Inflammatory macrophage (primary cell): ENCODE measurements at regions not wholly inside any gene's neighbourhood (a gene's known extent, or its start where the extent isn't known, plus 50 kb on each side); places are given as distances from the start of the nearest gene placed in this dataset.
"Not testable (repeated sequence)": the region's sequence is repeated elsewhere in the genome, so short reads cannot be mapped to it uniquely, and the experiment has no call there.

Experiments used
- DNase-seq, 2 donors: peaks; one replicate each; pipeline ENCODE4 v3.0.0-alpha.2; 2020 to 2022

- no peak for DNase-seq
These were observed 215.5 kb downstream of the GLRX3 start for GRCh38 chr10:130351466-130352290.

GRCh38 chr10:130352291-130352645, 216.1 kb downstream of the GLRX3 start:
- no peak for DNase-seq

GRCh38 chr10:130353928-130354572, 217.9 kb downstream of the GLRX3 start:
- DNase-seq, result no peak

- no peak for DNase-seq
These were observed 218.4 kb downstream of the GLRX3 start for GRCh38 chr10:130354573-130354954.

GRCh38 chr10:130354976-130355795, 219.0 kb downstream of the GLRX3 start:
- DNase-seq, result no peak

- not testable (repeated sequence) for DNase-seq
These were observed 220.2 kb downstream of the GLRX3 start for GRCh38 chr10:130356429-130356828.

GRCh38 chr10:130357226-130357625, 221.0 kb downstream of the GLRX3 start:
- no peak for DNase-seq

GRCh38 chr10:130357951-130358350, 221.8 kb downstream of the GLRX3 start:
- DNase-seq, result no peak

GRCh38 chr10:130358981-130359650, 222.9 kb downstream of the GLRX3 start:
- no peak for DNase-seq

GRCh38 chr10:130359711-130360110, 223.5 kb downstream of the GLRX3 start:
- no peak for DNase-seq

GRCh38 chr10:130360826-130361311, 224.7 kb downstream of the GLRX3 start:
- no peak for DNase-seq

GRCh38 chr10:130361351-130362105, 225.3 kb downstream of the GLRX3 start:
- no peak for DNase-seq

- no peak for DNase-seq
These were observed 226.1 kb downstream of the GLRX3 start for GRCh38 chr10:130362308-130362761.

- no peak for DNase-seq
These were observed 226.9 kb downstream of the GLRX3 start for GRCh38 chr10:130363051-130363450.

GRCh38 chr10:130363899-130364445, 227.8 kb downstream of the GLRX3 start:
- no peak for DNase-seq

- DNase-seq, result no peak
These were observed 228.6 kb downstream of the GLRX3 start for GRCh38 chr10:130364631-130365411.

GRCh38 chr10:130368761-130369560, 232.8 kb downstream of the GLRX3 start:
- DNase-seq, result no peak

- DNase-seq, result no peak
These were observed 233.6 kb downstream of the GLRX3 start for GRCh38 chr10:130369645-130370381.

- no peak for DNase-seq
These were observed 234.5 kb downstream of the GLRX3 start for GRCh38 chr10:130370721-130371120.
